OCI-LY1 (cell line): ENCODE measurements at regions not wholly inside any gene's neighbourhood (a gene's known extent, or its start where the extent isn't known, plus 50 kb on each side); places are given as distances from the start of the nearest gene placed in this dataset.

Source experiments
- H2AFZ ChIP-seq: fragments of 200-600 bp; sonication (generic), shearing (Covaris generic); 2 replicates; pipeline ENCODE4 v1.6.0; 2014; ENCODE audit warnings: antibody characterized with exemption, mild to moderate bottlenecking, low read length
- H3F3A ChIP-seq: fragments of 200-600 bp; sonication (generic), shearing (Covaris generic); 2 replicates; pipeline ENCODE4 v1.6.0; 2014; ENCODE audit warnings: mild to moderate bottlenecking, antibody characterized with exemption, low read length, moderate library complexity; ENCODE audit not compliant: insufficient read depth
- H3K27ac ChIP-seq: fragments of 200-600 bp; sonication (generic); 2 replicates; pipeline ENCODE4 v1.5.1; 2014; ENCODE audit warnings: low read length, mixed run types, mild to moderate bottlenecking, low read depth; ENCODE audit not compliant: poor library complexity, severe bottlenecking
- H3K27me3 ChIP-seq: fragments of 200-600 bp; sonication (generic); 2 replicates; pipeline ENCODE4 v1.6.0; 2014; ENCODE audit warnings: antibody characterized with exemption, mild to moderate bottlenecking, low read length, moderate library complexity; ENCODE audit not compliant: insufficient read depth
- H3K36me3 ChIP-seq: fragments of 200-600 bp; sonication (generic); 2 replicates; pipeline ENCODE4 v1.6.1; 2014; ENCODE audit warnings: mild to moderate bottlenecking, antibody characterized with exemption, low read length, moderate library complexity, mixed read lengths; ENCODE audit not compliant: insufficient read depth
- H3K4me1 ChIP-seq: fragments of 200-600 bp; sonication (generic); 2 replicates; pipeline ENCODE4 v1.5.1; 2014; ENCODE audit warnings: mild to moderate bottlenecking, low read length, moderate library complexity; ENCODE audit not compliant: insufficient read depth, severe bottlenecking
- H3K4me2 ChIP-seq: fragments of 200-600 bp; sonication (generic), shearing (Covaris generic); 2 replicates; pipeline ENCODE4 v1.6.1; 2014; ENCODE audit warnings: low read length
- H3K4me3 ChIP-seq: fragments of 200-600 bp; sonication (generic); 2 replicates; pipeline ENCODE4 v1.5.1; 2014; ENCODE audit warnings: low read length, low read depth, mild to moderate bottlenecking, mixed read lengths; ENCODE audit not compliant: poor library complexity, severe bottlenecking
- H3K79me2 ChIP-seq: fragments of 200-600 bp; shearing (Covaris generic); 2 replicates; pipeline ENCODE4 v1.6.1; 2016; ENCODE audit warnings: mixed run types, low read length, mixed read lengths; ENCODE audit not compliant: insufficient read depth
- H3K9ac ChIP-seq: fragments of 200-600 bp; sonication (generic), shearing (Covaris generic); 2 replicates; pipeline ENCODE4 v1.6.1; 2014; ENCODE audit warnings: mild to moderate bottlenecking, low read length, mixed read lengths
- H3K9me2 ChIP-seq: fragments of 200-600 bp; sonication (generic), shearing (Covaris generic); 2 replicates; pipeline ENCODE4 v1.6.1; 2014; ENCODE audit warnings: low read depth, mild to moderate bottlenecking, low read length, mixed read lengths
- H3K9me3 ChIP-seq: fragments of 200-600 bp; shearing (Covaris generic); 2 replicates; pipeline ENCODE4 v1.6.1; 2014; ENCODE audit warnings: low read length, mixed read lengths
- H4K20me1 ChIP-seq: fragments of 200-600 bp; sonication (generic), shearing (Covaris generic); 2 replicates; pipeline ENCODE4 v1.6.0; 2016; ENCODE audit warnings: mild to moderate bottlenecking, low read length; ENCODE audit not compliant: insufficient read depth
- CTCF ChIP-seq: fragments of 200-600 bp; sonication (generic), shearing (Covaris generic); IDR thresholded peaks from 2 replicates; pipeline ENCODE4 v1.5.1; 2017; ENCODE audit warnings: mild to moderate bottlenecking, antibody characterized with exemption, low read length, moderate library complexity, mixed read lengths
- EZH2 ChIP-seq: fragments of 200-600 bp; sonication (generic), shearing (Covaris generic); IDR thresholded peaks from 2 replicates; pipeline ENCODE4 v1.8.0; 2017; ENCODE audit warnings: borderline replicate concordance, mixed run types, mild to moderate bottlenecking, antibody characterized with exemption, low read length, moderate library complexity, mixed read lengths

GRCh38 chr5:121006217-121006616 is 542.1 kb downstream of the PRR16 start:
- Histone ChIP-seq H3K36me3 (no peaks in the 10 kb centered on the region), H3K9ac (no peak overlapping the region), H3K9me2 (no peaks in the 10 kb centered on the region), H3K4me2 (no peak overlapping the region), H3F3A (no peaks in the 10 kb centered on the region), H3K27me3 (no peaks in the 10 kb centered on the region), H3K4me1 (no peaks in the 10 kb centered on the region), H3K4me3 (no peak overlapping the region), H3K27ac (no peak overlapping the region), H2AFZ (no peak overlapping the region), H3K79me2 (no peaks in the 10 kb centered on the region), H4K20me1 (no peaks in the 10 kb centered on the region), H3K9me3 (no peaks in the 10 kb centered on the region)
- no peak for TF ChIP-seq EZH2
- TF ChIP-seq CTCF: no peak

DNA sequence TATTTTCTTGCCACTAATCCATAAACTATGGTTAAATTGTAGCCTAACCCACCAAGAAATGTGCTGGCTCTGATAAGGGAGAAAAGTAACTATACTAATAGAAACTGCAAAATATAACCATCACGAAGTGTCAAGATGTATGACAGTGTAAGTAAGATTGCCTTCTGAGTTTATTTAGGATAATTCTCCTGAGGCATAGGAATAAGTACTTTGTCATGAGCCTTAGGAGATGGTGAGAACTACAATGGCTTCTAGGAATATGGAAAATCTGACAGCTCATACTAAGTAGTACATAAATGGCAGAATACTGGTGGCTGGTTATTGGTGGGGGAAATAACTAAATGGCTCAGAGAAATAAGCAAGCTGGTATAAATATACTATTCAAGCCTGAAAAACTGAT is 543.9 kb downstream of the PRR16 start:
- Histone ChIP-seq H4K20me1 (no peaks in the 10 kb centered on the region), H2AFZ (no peak overlapping the region)
- TF ChIP-seq CTCF: no peak
- no peak for TF ChIP-seq EZH2

DNA sequence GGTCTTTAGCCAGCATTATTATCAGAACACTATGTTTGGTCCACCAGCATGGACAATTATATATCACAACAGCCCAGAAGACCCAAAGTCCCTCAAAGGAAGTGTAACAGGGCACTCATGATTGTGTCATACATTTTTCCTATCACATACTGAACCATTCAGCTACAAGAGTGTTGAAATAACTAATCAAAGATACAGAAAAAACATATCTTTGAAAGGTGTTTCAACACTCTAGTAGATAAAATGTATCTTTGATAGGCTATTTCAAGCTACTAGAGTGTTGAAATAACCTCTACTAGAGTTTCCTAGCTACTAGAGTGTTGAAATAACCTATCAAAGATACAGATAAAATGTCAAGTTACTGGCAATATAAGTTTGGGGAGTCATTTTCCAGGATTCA is 545.0 kb downstream of the PRR16 start:
- Histone ChIP-seq H4K20me1 (no peaks in the 10 kb centered on the region), H3K4me1 (no peaks in the 10 kb centered on the region)

More for the DNA sequence above, 543.9 kb downstream of the PRR16 start:
- Histone ChIP-seq H3K4me2 (no peak overlapping the region), H3K27ac (no peak overlapping the region), H3K79me2 (no peaks in the 10 kb centered on the region), H3K36me3 (no peaks in the 10 kb centered on the region), H3F3A (no peaks in the 10 kb centered on the region), H3K27me3 (no peaks in the 10 kb centered on the region), H3K4me3 (no peak overlapping the region), H3K9me3 (no peaks in the 10 kb centered on the region), H3K9me2 (no peaks in the 10 kb centered on the region), H3K9ac (no peak overlapping the region), H3K4me1 (no peaks in the 10 kb centered on the region)

More for the DNA sequence above, 545.0 kb downstream of the PRR16 start:
- H3K9me2 ChIP-seq: no peaks in the 10 kb centered on the region
- no peak overlapping the region for H3K4me3 ChIP-seq
- H3K4me2 ChIP-seq: no peak overlapping the region
- H3F3A ChIP-seq: no peaks in the 10 kb centered on the region
- no peaks in the 10 kb centered on the region for H3K9me3 ChIP-seq
- no peak for TF ChIP-seq EZH2
- TF ChIP-seq CTCF: no peak
- H2AFZ ChIP-seq: no peak overlapping the region
- H3K79me2 ChIP-seq: no peaks in the 10 kb centered on the region
- no peaks in the 10 kb centered on the region for H3K36me3 ChIP-seq
- H3K9ac ChIP-seq: no peak overlapping the region
- H3K27me3 ChIP-seq: no peaks in the 10 kb centered on the region
- no peak overlapping the region for H3K27ac ChIP-seq
